HG02642 (cell line): ENCODE measurements at regions not wholly inside any gene's neighbourhood (a gene's known extent, or its start where the extent isn't known, plus 50 kb on each side); places are given as distances from the start of the nearest gene placed in this dataset.

Experiments used
- ATAC-seq: cut with Tn5 transposase; IDR thresholded peaks from one replicate; pipeline ENCODE4 v1.9.1; 2021; ENCODE audit warnings: mild to moderate bottlenecking; ENCODE audit not compliant: unreplicated experiment, poor library complexity

DNA sequence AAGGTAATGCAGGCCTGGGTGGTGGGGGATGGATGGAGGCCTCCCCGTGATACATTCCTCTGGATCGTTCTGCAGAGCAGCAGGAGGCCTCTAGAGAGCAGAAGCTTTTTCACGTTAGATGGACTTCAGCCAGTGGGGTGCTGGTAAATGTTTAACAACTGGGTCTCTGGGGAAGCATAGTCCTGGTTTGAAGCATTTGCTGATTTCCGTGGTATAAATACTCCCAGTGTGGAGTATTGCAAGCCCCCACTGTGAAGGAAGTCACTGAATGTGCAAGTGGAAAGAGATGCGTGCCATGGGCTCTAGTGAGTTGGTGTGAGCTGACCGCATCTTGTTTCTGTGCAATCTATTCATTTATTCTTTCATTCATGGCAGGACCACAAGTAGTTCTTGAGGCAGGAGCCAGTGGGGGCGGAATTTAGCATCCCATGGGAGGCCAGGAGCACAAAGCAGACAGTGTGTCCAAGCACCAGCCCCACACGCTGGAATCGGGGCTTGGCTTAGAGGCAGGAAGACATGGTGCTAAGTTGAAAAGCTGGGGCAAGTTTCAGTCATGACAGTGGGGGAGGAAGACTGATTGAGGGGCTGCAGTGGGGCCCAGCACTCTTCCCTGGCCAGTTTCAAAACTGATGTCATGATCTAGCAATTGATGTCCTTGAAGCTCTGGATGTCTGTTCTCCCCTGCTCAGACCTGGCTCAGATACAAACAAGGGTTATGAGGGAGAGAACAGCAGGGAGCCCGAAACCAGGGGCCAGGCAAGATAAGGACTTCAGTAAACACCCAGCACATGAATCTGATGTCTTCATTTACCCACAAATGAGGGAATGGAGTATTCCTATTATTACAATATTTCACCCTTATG is 280.9 kb upstream of the LYZL1 start:
- ATAC-seq: no peak

DNA sequence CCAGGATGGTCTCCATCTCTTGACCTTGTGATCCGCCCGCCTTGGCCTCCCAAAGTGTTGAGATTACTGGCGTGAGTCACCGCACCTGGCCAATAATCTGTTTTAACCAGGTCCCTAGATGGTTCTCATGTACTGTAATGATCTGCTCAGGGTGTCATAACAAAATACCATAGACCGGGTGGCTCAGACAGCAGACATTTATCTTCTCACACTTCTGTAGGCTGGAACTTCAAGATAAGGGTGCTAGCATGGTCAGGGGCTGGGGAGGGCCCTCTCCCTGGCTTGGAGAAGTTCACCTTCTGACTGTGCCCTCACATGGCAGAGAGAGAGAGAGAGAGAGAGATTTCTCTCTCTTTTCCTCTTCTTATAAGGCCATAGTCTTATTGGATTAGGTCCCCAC is 279.4 kb upstream of the LYZL1 start:
- ATAC-seq: no peak

DNA sequence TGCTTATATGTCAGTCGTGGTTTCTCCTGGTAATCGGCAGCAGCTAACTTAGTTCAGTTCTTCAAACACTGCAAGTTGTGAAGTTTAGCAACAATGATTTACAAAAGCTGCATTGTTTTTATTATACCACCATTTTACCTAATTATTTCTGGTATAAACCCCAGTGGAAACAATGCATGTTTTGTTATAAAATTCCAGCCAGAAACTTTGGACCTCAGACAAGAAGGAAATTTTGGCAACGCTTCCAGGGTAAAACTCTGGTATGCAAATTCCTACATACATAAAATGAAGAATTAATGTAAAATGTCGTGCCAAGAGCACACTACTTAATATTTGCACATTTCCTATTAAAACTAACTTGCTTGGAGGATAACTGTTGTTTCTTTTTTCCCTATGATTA is 277.4 kb upstream of the LYZL1 start:
- no peak for ATAC-seq

DNA sequence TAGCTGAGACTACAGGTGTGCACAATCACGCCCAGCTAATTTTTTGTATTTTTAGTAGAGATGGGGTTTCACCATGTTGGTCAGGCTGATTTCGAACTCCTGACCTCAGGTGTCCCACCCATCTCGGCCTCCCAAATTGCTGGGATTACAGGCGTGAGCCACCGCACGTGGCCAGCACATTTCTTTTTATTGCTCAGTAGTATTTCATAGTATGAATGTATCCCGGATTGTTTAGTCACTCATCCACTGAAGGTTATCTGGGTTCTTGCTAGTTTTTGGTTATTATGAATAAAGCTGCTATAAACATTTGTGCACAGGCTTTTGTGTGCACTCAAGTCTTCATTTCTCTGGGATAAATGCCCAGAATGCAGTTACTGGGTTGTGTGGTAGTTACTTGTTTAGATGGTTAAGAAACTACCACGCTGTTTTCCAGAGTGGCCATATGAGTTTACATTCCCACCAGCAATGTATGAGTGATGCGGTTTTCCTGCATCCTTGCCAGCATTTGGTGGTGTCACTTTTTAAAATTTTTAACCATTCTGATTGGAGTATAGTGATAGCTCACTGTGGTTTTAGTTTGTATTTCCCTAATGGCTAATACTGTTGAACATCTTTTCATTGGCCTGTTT is 275.8 kb upstream of the LYZL1 start:
- no peak for ATAC-seq

DNA sequence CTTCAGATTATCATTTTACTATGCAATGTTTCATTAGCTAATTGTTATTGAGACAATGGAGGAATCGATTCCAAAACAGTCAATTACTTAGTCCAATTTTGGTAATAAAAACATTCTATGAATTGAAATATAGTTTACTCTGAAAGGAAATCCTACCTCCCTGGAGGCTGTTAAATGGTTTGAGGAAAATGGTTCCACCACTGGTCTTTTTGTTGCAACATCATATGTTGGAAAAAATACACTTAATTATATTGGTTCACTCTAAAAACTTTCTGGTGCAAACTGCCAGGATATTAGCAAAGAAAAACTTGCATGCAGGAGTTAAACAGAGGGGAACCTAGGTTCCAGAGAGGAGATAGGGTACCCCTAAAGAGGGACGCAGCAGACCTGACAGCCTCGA is 267.3 kb upstream of the LYZL1 start:
- ATAC-seq: no peak

DNA sequence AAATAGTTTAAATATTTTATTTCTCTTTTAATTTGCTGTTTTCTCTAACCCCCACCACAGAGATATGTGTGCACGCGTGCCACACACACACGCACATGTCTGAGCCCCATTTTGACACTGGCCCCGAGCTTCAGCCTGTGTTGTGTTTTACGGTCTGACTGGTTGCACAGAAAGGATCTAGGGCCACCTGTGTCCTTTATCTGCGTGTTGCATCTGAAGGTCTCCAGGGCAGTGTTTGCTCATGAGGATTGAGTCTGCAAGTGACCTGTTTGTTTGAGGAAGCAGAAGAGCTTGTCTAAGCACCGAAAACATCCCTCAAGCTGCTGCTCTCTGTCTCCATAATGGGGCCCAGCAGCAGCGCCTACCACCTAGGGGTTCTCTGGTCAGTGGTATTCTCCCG is 266.4 kb upstream of the LYZL1 start:
- no peak for ATAC-seq

DNA sequence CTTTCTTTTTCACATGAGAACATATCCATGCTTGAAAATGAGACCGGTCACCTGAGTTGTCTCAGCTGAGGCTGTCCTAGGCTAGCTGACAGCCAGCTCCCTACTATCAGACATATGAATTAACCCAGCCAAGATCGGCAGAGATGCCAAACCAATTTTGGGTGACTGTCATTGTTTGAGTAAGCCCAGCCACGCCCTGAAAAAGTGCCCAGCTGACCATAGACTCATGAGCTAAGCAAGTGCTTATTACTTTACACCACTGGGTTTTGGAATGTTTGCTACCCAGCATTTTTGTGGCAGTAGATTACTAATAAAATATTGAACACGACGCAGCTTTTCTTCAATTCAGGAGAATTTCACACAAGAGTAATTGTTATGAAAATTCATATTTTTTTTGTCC is 265.2 kb upstream of the LYZL1 start:
- no peak for ATAC-seq

DNA sequence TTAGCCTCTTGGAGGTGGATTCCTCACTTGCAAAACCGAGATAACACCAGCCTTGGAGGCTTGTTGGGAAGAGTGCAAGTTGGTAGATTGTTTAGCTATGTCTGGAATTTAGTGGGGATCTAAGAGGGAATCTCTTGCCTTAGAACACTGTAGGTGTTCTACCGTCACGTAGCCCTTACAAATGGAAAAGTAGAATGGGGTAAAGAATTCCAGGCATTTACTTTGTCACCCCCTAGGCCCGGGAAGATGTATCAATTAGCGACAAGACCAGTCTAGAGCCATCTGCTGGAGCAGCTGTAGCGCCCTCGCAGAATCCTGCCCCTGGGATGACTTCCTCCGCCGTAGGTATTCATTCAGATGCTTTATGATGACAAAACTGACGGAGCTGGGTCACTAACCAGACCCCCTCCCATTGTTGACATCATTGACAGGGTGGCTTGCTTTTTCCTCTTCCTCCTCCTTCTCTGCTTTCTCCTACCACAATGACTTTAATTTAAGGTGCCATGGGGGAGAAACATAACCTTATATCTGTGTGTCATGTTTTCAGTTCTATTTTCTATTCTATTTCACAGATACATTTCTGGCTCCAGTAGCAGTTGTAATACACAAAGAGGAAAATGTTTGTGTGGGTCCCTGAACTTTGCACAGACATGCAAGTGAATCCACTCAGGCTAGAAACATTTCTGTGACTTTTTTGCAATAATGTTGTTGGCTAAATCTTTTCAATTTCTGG is 262.6 kb upstream of the LYZL1 start:
- ATAC-seq: no peak

DNA sequence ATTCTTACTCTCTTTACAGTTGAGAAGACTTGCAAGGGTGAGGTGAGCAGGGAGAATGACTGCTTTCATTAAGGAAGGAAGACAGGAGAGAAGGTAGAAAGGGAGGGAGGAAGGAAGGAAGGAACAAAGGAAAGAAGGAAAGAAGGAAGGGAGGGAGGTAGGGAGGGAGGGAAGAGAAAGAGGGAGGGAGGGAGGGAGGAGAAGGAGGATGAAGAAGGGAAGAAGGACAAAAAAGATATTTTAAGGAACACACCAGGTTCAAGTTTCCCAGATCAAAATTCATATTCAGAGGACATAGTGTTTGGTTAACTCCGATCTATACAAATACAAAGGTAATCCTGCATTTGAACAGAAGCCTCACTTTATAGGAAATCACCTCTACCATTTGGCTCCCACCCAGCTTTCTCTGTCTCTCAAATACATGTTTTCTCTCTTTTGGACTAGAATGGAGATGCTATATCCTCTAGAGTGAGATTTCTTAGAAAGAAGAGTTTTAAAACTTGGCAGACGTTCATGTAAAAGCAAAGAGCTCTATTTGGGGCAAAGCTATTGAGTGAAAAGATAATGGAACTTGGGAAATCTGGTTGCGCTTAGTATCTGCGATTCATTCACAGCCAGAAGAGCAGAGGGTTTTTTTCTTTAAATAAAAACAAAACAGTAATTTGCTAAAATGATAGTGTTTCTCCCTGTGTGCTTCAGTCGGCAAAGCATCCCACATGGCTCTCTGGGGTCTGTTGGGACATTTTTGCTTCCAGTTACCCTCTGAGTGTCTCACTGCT is 261.9 kb upstream of the LYZL1 start:
- ATAC-seq: no peak

DNA sequence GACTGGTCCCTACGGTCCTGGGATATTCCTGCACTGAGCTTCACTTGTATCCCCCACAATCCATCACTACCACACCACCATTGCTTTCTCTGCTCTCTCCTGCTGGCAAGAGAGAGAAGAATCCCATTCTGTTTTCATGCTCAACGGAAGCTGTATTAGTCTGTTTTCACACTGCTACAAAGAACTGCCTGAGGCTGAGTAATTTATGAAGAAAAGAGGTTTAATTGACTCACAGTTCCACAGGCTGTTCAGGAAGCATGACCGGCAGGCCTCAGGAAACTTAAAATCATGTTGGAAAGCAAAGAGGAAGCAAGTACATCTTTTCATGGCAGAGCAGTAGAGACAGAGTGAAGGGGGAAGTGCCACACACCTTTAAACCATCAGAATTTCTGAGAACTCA is 260.4 kb upstream of the LYZL1 start:
- no peak for ATAC-seq

DNA sequence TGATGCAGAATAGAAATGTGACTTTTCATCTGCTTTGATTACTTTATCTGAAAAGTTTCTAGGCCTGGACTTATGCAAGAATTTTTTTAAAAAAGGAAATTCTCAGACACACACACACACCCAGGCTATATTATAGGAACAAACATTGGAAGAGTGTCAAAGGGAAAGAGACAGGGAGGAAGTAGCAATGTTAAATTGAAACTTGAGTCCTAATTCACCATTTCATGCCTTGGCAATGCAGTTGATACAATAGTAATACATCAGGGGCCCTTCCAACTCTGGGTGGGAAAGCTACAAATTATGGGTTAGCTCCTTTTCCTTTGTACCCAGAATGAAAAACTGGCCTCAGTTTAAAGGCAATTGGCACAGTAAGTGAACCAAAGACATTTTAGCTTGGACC is 258.0 kb upstream of the LYZL1 start:
- ATAC-seq: no peak

DNA sequence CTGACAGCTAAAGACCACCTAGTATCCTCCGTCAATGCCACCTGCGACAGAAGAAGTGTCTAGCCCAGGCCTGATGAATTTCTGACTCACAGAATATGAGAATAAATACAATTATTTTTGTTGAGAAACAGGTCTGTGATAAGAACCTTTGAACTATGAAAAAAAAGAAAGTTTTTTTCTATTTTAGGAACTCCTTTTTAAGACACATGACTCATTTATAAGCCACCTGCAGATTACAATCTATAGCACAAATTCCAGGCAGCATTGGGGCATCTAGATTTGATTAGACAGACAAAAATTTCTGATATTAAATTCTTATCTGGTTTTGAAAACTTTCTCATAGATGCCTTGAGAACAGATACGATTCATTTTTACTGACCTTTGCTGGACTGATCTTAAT is 256.7 kb upstream of the LYZL1 start:
- no peak for ATAC-seq

DNA sequence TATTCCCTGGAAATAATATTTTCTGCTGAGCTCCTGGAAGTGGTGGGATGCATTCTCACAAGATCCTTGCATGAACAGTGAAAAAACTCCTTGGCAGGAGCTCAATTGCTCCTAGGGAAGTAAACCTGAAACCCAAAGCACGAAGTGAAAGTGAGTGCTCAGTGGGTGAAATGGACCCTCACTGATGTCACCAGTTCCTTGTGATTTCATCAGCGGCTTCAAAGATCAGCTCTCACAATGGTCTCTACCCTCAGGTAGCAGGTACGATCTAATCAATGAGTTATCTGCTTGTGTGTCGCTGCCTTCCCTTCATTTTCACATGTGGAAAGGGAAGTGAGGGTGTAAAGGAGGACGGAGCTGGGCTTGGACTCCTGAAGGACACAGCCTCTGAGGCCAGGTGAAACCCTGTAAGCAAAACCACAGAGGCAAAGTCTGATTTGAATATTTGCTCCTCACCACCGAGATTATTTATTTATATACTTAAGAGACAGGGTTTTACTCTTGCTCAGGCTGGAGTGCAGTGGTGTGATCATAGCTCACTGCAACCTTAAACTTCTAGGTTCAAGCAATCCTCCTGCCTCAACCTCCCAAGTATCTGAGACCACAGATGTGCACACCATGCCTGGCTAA is 255.4 kb upstream of the LYZL1 start:
- no peak for ATAC-seq

DNA sequence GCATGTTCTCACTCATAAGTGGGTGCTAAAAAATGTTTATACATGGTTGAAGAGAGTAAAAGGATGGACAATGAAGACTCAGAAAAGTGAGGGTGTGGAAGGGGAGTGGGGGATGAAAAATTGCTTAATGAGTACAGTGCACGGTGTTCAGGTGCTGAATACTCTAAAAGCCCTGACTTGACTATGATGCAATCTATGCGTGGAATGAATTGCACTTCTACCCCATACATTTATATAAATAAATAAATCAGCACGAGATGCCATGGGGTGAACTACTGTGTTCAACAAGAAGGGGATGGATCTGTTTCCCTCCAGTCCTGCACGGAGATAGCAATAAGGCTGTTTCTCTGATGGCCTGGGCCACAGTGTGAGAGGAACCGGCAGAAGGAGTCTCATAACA is 254.3 kb upstream of the LYZL1 start:
- no peak for ATAC-seq

DNA sequence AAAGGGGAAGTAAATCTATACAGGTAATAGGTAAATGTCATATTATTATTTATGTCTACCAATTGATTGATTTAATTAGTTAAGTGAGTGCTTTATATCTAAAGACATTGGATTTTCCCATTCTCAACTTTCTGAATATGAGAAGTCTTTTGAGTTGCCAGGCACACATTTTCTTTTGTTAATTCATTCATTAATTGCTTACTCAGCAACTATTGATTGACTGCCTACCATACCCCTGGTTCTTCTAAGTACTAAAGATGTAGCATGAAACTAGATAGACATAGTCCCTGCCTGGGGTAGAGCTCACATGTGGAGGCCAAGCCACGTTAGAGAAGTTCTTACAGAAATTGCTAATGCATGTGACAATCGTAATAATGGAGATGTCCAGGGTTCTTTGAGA is 253.1 kb upstream of the LYZL1 start:
- ATAC-seq: no peak

DNA sequence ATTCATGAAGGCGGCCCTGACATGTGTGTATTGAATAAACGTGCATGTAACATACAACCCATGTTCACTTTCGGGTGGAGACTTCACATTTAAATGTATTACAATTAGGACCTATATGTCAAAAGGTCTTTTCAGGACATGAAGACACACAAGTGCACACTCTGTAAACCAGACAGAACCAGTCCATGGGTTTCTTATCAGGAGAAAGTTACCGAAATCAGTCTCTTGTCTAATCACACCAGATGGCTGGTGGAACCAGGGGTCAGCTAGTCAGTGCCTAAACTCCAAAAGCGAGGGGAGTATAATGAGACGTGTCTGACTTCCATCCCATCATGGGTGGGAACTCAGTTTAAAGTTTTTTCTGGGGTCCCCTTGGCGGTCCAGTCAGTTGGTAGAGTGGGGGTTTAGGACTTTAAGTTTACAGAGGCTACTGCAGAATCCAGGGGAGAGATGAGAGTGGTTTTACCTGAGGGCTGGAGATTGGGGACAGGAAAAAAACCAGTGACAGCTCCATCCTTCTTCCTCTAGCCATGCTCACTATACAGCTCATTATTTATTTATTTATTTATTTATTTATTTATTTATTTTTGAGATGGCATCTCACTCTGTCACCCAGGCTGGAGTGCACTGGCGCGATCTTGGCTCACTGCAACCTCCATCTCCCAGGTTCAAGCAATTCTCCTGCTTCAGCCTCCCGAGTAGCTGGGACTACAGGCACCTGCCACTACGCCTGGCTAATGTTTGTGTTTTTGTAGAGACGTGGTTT is 251.3 kb upstream of the LYZL1 start:
- ATAC-seq: no peak

DNA sequence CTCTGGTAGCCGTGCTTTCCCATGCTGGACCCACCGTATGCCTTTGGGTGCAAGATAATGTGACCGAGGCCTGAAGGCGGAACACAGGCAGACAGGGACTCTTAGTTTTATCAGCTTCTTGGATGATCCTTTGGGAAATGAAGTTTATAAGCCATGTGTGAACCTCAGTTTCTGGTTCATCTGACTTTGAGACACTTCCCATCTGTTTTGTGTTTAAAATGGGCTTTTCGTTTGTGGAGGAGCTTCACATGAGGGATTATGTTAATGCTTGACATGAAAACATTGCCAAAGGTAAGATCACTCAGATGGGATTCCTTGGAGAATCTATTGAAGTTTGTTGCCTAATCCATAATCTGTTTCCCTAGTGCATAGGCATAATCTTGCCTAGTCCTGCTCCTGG is 249.8 kb upstream of the LYZL1 start:
- no peak for ATAC-seq

DNA sequence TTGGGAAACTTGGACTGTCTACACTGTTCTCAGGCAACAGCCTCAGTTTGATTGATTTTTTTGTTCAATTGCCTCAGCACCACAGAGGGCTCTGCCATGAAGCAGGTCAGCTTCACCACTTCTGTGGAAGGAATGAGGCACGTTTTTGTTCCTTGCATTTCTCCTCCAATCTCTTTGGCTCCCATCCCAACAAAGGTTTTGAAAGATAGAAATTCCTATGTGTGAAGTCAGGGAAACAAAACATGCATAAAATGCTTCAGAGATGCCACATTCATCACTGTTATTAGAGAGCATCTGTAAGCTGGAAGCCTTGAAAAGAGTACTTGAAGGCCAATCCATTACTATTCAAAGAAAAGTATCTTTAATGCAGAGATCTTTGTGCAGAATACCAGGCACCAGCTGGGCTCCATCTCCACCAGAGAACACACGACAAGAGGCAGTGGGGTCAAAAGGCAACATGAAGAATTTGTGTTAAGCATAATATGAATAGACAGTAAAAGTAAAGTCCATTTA is 249.1 kb upstream of the LYZL1 start:
- ATAC-seq: no peak

DNA sequence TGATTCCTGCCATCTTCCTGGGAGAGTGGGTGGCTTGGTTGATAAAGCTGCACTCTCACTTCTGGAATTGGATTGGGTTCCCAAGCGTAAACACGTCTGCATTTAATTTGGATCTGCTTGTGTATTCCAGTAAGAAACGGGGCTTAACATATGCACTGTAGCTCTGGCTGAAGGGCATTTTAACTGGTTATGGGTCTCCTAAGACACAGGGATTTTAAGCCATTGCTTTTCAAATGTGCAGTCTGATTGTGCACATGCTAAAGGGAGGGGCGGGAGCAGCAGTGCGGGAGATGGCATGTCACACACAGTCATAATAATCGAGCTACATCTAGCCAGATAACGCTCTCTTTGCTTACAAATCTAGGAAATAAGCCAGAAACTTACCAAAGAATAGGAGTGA is 247.3 kb upstream of the LYZL1 start:
- no peak for ATAC-seq
